Activated naive CD4-positive, alpha-beta T cell treated with anti-CD3 and anti-CD28 coated beads, Interleukin-2, amount 50 U/mL, for 24 hours (primary cell): ENCODE measurements at regions not wholly inside any gene's neighbourhood (a gene's known extent, or its start where the extent isn't known, plus 50 kb on each side); places are given as distances from the start of the nearest gene placed in this dataset.
"Not testable (repeated sequence)": the region's sequence is repeated elsewhere in the genome, so short reads cannot be mapped to it uniquely, and the experiment has no call there.

ENCODE experiments used
- H3K27ac Mint-ChIP-seq: one replicate; pipeline ENCODE4 v1.8.0; 2021; ENCODE audit warnings: mild to moderate bottlenecking, mixed read lengths
- H3K27me3 Mint-ChIP-seq: one replicate; pipeline ENCODE4 v1.8.0; 2021; ENCODE audit warnings: mixed read lengths
- H3K36me3 Mint-ChIP-seq: one replicate; pipeline ENCODE4 v1.8.0; 2021; ENCODE audit warnings: mixed read lengths
- H3K4me1 Mint-ChIP-seq: one replicate; pipeline ENCODE4 v1.8.0; 2021; ENCODE audit warnings: mixed read lengths
- H3K4me3 Mint-ChIP-seq: one replicate; pipeline ENCODE4 v1.8.0; 2021; ENCODE audit warnings: mild to moderate bottlenecking, mixed read lengths
- H3K9me3 Mint-ChIP-seq: one replicate; pipeline ENCODE4 v1.8.0; 2021; ENCODE audit warnings: mixed read lengths

DNA sequence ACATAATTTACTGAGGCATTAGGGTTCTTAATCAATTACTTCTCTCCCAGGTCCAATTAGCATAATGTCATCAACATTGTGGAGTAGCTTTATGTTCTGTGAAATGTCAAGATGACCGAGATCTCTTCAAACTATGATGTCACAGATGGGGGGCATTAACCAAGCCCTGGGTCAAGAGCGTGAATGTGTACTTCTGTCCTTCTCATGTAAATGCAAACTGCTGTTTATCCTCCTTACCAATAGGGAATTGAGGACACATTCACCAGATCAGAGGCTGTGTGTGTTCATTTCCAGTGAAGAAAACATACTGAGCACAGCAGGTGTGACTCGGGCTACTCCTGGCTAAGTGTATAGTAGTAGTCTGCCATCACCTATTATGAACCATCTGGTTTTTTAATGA, 177.9 kb downstream of the MINAR1 start:
- Mint-ChIP-seq H3K9me3 (no peaks in the 10 kb centered on the region), H3K4me1 (no peaks in the 10 kb centered on the region), H3K27me3 (peaks cover 11% of the 10 kb centered on the region), H3K4me3 (no peak overlapping the region), H3K27ac (no peak overlapping the region), H3K36me3 (no peaks in the 10 kb centered on the region)

DNA sequence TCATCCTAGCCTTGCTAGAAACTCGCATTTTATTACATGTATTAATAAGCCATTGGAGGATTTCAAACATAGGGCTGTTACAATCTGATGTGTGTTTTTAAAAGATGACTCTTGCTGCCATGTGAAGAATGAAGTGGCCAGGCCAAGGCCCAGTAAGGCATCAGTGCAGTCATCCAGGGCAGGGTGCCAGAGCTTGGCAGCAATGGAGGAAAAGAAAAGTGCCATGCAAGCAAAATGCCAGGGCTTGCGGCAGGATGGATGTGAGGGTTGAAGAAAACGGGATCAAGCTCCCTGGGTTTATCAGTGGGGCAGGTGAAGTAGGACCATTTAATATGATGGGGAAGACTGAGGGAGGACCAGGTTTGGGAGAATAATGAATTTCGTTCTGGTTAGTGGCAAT, 183.6 kb downstream of the MINAR1 start:
- Mint-ChIP-seq H3K36me3 (no peaks in the 10 kb centered on the region), H3K9me3 (no peaks in the 10 kb centered on the region), H3K4me3 (no peak overlapping the region), H3K4me1 (no peaks in the 10 kb centered on the region), H3K27ac (no peak overlapping the region), H3K27me3 (peaks cover 6% of the 10 kb centered on the region)

DNA sequence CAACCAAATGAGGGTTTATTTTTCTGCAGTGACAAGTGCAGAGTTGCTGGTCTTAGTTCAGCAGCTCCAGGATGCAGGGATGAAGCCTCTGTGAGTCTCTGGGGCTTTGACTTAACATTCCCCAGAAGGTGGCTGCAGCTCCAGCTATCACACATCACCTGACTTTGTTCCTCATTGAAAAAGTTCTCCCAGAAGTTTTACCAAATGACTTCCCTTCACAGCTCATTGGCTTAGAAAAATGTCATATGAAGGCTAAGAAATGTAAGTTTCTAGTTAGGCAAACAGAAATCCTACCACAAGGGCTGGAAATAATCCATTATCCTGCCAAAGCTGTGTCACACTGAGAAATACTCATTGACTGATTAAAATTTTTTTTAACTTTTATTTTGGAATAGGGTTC, 184.9 kb downstream of the MINAR1 start:
- Mint-ChIP-seq H3K9me3 (no peaks in the 10 kb centered on the region), H3K4me3 (no peak overlapping the region), H3K36me3 (no peaks in the 10 kb centered on the region), H3K4me1 (no peaks in the 10 kb centered on the region), H3K27ac (no peak overlapping the region), H3K27me3 (peaks cover 7% of the 10 kb centered on the region)

DNA sequence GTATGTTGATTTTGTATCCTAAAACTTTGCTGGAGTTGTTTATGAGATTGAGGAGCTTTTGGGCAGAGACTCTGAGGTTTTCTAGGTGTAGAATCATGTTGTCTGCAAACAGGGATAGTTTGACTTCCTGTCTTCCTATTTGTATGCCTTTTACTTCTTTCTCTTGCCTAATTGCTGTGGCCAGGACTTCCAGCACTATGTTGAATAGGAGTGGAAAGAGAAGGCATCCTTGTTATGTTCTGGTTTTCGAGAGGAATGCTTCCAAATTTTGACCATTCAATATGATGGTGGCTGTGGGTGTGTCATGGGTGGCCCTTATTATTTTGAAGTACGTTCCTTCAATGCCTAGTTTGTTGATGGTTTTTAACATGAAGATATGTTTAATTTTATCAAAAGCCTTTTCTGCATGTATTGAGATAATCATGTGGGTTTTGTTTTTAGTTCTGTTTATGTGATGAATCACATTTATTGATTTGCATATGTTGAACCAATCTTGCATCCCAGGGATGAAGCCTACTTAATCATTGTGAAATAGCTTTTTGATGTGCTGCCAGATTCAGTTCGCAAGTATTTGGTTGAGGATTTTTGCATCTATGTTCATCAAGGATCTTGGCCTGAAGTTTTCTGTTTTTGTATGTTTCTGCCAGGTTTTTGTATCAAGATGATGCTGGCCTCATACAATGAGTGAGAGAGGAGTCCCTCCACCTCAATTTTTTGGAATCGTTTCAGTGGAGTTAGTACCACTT, 188.1 kb downstream of the MINAR1 start:
- H3K4me1 Mint-ChIP-seq: no peaks in the 10 kb centered on the region
- no peak overlapping the region for H3K27ac Mint-ChIP-seq
- H3K27me3 Mint-ChIP-seq: peaks cover 16% of the 10 kb centered on the region
- no peak overlapping the region for H3K4me3 Mint-ChIP-seq
- H3K9me3 Mint-ChIP-seq: no peaks in the 10 kb centered on the region
- H3K36me3 Mint-ChIP-seq: no peaks in the 10 kb centered on the region

DNA sequence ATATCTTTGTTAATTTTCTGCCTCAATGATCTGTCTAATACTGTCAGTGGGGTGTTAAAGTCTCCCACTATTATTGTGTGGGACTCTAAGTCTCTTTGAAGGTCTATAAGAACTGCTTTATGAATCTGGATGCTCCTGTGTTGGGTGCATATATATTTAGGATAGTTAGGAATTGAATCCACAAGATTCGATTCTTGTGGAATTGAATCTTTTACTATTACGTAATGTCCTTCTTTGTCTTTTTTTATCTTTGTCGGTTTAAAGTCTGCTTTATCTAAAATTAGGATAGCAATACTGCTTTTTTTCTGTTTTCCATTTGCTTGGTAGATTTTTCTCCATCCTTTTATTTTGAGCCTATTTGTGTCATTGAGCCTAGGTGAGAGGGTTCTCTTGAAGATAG, 189.7 kb downstream of the MINAR1 start:
- peaks cover 19% of the 10 kb centered on the region for H3K27me3 Mint-ChIP-seq

DNA sequence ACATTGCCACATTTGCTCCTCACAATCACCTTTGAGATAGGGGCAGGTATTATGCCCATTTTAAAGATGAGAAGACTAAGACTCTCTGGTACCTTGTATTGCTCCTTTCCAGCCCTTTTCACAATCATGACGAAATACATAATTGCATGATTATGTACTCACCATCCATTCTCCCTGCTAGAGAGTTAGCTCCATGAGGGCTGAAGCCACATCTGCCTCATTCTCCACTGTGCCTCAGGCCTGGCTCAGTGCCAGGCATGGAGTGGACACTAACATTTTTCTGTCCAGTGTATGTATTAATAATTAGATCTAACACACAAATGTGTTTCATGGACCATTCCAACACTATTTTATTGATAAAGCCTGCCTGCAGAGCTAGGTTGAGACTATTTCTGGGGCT, 191.4 kb downstream of the MINAR1 start:
- no peak overlapping the region for H3K4me3 Mint-ChIP-seq
- no peaks in the 10 kb centered on the region for H3K9me3 Mint-ChIP-seq
- H3K4me1 Mint-ChIP-seq: no peaks in the 10 kb centered on the region
- peaks cover 24% of the 10 kb centered on the region for H3K27me3 Mint-ChIP-seq
- H3K27ac Mint-ChIP-seq: no peak overlapping the region
- no peaks in the 10 kb centered on the region for H3K36me3 Mint-ChIP-seq

More for the DNA sequence above, 189.7 kb downstream of the MINAR1 start:
- not testable (repeated sequence) for H3K27ac Mint-ChIP-seq, H3K36me3 Mint-ChIP-seq, H3K4me1 Mint-ChIP-seq, H3K4me3 Mint-ChIP-seq, H3K9me3 Mint-ChIP-seq

DNA sequence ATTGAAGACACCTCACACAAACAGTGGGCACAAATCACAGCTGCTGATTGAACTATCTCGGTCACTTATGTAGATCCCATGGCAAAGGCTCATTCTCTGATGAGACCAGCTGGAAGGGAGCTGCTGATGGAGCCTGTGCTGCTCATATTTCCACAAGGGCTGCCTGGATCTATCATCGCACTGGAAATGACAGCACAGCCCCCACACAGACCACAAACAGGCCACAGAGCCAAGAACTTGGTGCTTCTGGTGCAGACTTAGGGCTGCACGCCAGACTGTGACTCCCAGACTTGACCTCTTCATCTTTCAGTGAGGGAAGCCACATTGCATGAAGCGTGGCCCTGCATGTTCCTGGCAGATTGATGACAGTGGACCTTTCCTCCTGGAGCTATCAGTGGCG, 197.6 kb downstream of the MINAR1 start:
- Mint-ChIP-seq H3K4me1 (no peaks in the 10 kb centered on the region), H3K36me3 (no peaks in the 10 kb centered on the region), H3K27ac (no peak overlapping the region), H3K4me3 (no peak overlapping the region), H3K9me3 (no peaks in the 10 kb centered on the region), H3K27me3 (peaks cover 23% of the 10 kb centered on the region)

DNA sequence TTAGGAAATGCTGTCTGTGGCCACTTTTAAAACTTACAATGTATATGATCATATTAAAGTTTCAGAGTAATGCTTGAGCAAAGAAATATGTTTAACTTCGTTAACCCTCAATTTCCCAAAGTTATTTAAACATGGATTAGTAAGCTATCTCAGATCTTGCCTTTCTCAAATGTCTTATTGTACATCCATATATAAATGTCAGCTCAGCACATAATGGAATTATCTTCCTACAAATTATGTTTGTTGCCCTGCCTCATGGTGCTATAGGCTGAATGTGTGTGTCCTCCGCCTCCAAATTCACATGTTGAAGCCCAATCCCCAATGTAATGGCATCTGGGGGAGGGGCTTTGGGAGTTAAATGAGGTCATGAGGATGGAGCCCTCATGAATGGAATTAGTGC, 200.3 kb downstream of the MINAR1 start:
- no peak overlapping the region for H3K4me3 Mint-ChIP-seq
- peaks cover 17% of the 10 kb centered on the region for H3K27me3 Mint-ChIP-seq
- no peaks in the 10 kb centered on the region for H3K9me3 Mint-ChIP-seq
- no peaks in the 10 kb centered on the region for H3K36me3 Mint-ChIP-seq
- H3K27ac Mint-ChIP-seq: no peak overlapping the region
- no peaks in the 10 kb centered on the region for H3K4me1 Mint-ChIP-seq

DNA sequence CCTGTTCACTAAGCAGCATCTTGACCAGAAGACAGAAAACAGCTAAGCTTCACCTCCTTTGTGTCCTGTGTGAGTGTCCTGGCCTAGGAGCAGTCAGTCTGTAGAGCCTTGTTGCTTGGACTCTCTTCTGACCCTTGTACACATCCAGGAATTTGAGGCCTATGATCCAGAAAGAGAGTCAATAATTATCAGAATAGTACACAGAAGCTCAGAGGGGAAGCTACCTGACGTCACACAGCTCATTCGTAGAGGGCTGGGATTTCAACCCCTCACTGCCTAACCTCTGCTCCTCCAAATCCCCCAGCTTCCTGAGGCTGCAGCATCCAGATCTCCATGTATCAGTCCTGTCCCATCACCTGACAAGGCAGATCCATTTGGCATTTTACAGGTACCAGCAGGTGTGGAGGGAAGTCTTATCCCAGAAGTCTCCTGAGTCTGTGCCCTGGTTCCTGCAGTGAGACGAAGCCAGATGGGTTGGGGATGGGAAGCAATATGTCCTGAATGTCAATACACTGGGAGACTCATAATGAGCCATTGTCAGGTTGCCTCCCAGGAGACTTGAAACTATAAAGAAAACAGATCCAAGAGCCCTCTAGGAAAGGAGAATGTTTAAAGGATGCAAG, 203.1 kb downstream of the MINAR1 start:
- H3K27me3 Mint-ChIP-seq: peaks cover 13% of the 10 kb centered on the region
- H3K9me3 Mint-ChIP-seq: no peaks in the 10 kb centered on the region
- no peaks in the 10 kb centered on the region for H3K36me3 Mint-ChIP-seq
- no peak overlapping the region for H3K4me3 Mint-ChIP-seq
- H3K4me1 Mint-ChIP-seq: no peaks in the 10 kb centered on the region
- H3K27ac Mint-ChIP-seq: no peak overlapping the region

DNA sequence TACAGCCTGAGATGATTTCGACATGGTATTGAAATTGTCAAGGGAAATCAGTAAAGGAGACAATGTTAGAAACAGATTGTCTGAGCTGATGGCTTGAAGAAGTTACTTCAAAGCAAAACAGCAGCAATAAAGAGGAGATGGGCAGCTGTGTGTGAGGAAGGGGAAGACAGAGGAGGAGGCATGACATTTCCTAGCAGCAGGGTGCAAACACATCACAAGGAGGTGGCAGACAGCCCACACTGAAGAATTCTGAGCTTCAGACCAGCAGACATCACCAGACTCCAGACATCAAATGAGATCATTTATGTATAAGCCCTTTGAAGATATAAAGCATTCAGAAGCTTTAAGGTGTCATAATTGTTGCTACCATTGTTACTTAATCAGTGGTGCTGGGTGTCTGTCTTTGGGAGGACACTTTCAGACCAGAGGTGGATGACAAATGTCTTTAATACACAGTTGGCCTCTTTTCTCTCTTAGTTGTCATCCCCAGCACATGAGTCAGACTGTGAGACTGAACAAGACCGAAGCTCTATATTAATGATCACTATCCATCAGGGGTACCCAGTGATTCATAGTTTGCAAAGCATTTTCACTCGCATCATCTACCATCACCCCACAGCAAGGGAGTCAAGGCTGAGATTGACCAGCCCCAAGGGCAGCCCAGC, 203.9 kb downstream of the MINAR1 start:
- H3K36me3 Mint-ChIP-seq: no peaks in the 10 kb centered on the region

DNA sequence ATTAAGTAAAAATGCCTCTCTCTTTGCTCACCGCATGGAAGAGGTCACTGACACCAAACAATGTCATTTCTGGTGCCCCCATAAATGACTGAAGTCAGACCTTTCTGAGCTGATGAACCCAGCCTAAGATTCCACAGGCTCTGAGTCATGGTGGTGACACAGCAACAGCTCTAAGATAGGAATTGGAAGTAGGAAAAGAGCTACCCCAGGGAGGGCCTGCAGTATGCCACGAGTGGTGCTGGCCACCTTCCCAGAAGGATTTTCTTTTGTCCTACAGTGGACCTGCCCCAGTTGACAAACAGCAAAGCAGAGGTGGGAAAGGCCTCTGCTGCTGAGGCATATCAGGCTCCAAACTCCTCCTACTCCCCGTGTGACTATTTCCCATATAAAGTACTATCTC, 208.1 kb downstream of the MINAR1 start:
- Mint-ChIP-seq H3K9me3 (peaks cover 7% of the 10 kb centered on the region), H3K4me1 (no peaks in the 10 kb centered on the region), H3K4me3 (no peak overlapping the region), H3K36me3 (no peaks in the 10 kb centered on the region), H3K27me3 (peaks cover 18% of the 10 kb centered on the region), H3K27ac (no peak overlapping the region)

More for the DNA sequence above, 203.9 kb downstream of the MINAR1 start:
- peaks cover 16% of the 10 kb centered on the region for H3K27me3 Mint-ChIP-seq
- no peak overlapping the region for H3K27ac Mint-ChIP-seq
- no peaks in the 10 kb centered on the region for H3K9me3 Mint-ChIP-seq
- H3K4me3 Mint-ChIP-seq: no peak overlapping the region
- H3K4me1 Mint-ChIP-seq: no peaks in the 10 kb centered on the region

DNA sequence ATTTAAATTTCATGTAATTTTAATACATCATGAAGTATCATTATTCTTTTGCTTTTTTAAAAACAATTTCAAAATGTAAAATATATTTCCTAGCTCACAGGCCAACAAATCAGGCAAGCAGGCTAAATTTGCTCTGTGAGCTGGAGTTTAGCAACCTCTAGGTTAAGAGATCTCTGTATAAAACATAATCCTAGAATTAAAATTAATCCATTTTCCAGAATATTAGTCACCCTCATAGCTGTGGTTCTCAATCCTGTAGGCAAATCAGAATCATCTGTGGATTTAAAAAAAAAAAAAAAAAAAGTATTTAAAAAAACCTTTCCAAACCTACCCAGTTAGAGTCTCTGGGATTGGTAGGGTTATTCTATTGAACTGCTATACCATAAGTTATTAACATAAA, 209.7 kb downstream of the MINAR1 start:
- H3K4me3 Mint-ChIP-seq: no peak overlapping the region
- H3K27me3 Mint-ChIP-seq: peaks cover 18% of the 10 kb centered on the region
- H3K4me1 Mint-ChIP-seq: no peaks in the 10 kb centered on the region
- peaks cover 12% of the 10 kb centered on the region for H3K9me3 Mint-ChIP-seq
- H3K27ac Mint-ChIP-seq: no peak overlapping the region
- H3K36me3 Mint-ChIP-seq: no peaks in the 10 kb centered on the region

DNA sequence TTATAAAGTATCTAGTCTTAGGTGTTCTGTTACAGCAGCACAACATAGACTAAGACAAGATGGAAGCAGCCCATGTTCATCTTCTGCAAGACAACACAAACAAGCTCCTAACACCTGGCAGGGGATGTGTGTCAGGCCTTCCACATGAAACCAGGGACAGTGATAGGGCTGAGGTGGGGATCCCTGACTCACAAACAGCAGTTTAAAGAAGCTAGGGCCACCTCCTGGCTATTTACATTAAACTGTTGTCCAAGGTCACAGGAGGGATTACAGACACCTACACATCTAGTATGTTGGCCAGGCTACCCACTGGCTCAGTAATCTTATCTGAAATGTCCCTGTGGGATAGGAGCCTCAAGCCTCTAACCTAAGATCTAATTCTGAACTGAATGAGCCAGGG, 211.3 kb downstream of the MINAR1 start:
- no peaks in the 10 kb centered on the region for H3K4me1 Mint-ChIP-seq
- H3K4me3 Mint-ChIP-seq: no peak overlapping the region

DNA sequence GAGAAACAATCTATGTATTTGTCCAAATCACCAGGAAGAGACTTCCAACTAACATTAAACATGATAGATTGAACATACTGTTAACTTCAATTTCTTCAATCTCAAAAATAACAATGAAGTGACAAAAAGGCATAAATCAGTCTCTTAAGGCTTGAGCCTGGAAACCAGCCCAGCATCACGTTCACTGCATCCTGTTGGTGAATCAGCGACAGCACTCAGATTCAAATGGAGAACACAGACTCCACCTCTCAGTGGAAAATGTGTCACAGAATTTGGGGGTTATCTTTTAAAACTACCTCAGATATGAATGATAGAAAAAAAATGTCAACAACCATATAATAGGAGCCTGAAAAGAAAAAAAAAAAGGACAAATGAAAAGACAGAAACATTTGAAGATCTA, 212.0 kb downstream of the MINAR1 start:
- Mint-ChIP-seq H3K27ac (no peak overlapping the region), H3K4me3 (no peak overlapping the region), H3K36me3 (no peaks in the 10 kb centered on the region), H3K4me1 (no peaks in the 10 kb centered on the region), H3K27me3 (peaks cover 18% of the 10 kb centered on the region), H3K9me3 (peaks cover 12% of the 10 kb centered on the region)

More for the DNA sequence above, 211.3 kb downstream of the MINAR1 start:
- no peaks in the 10 kb centered on the region for H3K36me3 Mint-ChIP-seq
- no peak overlapping the region for H3K27ac Mint-ChIP-seq
- peaks cover 18% of the 10 kb centered on the region for H3K27me3 Mint-ChIP-seq
- H3K9me3 Mint-ChIP-seq: peaks cover 12% of the 10 kb centered on the region

DNA sequence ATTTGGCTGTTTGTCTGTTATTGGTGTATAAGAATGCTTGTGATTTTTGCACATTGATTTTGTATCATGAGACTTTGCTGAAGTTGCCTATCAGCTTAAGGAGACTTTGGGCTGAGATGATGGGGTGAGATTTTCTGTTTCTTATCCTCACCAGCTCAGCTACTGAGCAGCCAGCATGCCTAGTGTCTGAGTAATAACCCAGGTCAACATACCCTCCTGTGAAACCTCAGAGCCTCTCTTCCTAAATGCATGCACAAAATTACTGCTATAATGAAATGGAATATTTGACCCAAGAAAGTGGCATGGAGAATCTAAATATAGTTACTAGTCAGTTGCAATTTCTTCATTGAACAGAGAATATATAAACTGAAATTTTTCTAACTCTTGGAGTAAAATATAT, 220.8 kb downstream of the MINAR1 start:
- H3K4me3 Mint-ChIP-seq, H3K9me3 Mint-ChIP-seq, H3K4me1 Mint-ChIP-seq, H3K27ac Mint-ChIP-seq, H3K36me3 Mint-ChIP-seq: not testable (repeated sequence)
- H3K27me3 Mint-ChIP-seq: peaks cover 34% of the 10 kb centered on the region

DNA sequence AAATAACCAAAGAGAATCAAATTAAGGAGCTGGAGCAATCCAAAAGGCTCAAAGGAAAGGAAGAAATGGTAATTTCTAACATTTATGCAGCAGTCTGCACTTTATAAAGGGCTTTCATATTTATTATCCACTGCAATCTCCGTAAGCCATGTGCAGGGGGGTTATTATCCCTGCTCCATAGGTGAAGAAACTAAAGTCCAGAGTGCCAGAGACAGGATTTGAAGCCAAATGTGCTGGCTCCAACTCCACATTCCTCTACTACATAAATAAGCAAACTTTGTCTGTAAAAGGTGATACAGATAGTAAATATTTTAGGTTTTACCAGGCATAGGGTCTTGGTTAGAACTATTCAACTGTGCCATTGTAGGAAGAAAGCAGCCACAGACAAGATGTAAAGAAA, 221.4 kb downstream of the MINAR1 start:
- no peaks in the 10 kb centered on the region for H3K9me3 Mint-ChIP-seq
- no peaks in the 10 kb centered on the region for H3K36me3 Mint-ChIP-seq

More for the DNA sequence above, 221.4 kb downstream of the MINAR1 start:
- Mint-ChIP-seq H3K4me3 (no peak overlapping the region), H3K27ac (no peak overlapping the region), H3K4me1 (no peaks in the 10 kb centered on the region), H3K27me3 (peaks cover 35% of the 10 kb centered on the region)
